ENCODE measurements at regions not wholly inside any gene's neighbourhood (a gene's known extent, or its start where the extent isn't known, plus 50 kb on each side); places are given as distances from the start of the nearest gene placed in this dataset.

GRCh38 chr7:88095-88926, 104.1 kb upstream of the FAM20C start:
- peak overlapping the region; percentile 70 for H3K27ac ChIP-seq (ENCODE audit: low read depth, low read length)
- DNase-seq (ENCODE audit: low read depth) (no peak), FAIRE-seq (no peak)
- H3K27me3 Mint-ChIP-seq (ENCODE audit: low read depth, unreplicated experiment), result peaks cover 63% of the 10 kb centered on the region
- peaks cover 6% of the 10 kb centered on the region for H3K79me2 ChIP-seq (ENCODE audit: insufficient read depth, low read length)
- H3K9me3 ChIP-seq (ENCODE audit: insufficient read depth, low read depth, low read length), result no peaks in the 10 kb centered on the region
- no peaks in the 10 kb centered on the region for H3K36me3 ChIP-seq (ENCODE audit: insufficient read depth, low read length)
- H3K4me3 Mint-ChIP-seq (ENCODE audit: unreplicated experiment), result no peak overlapping the region
- H3K4me1 ChIP-seq (ENCODE audit: insufficient read depth, low read length), result peaks cover 54% of the 10 kb centered on the region
- peaks cover 2% of the 10 kb centered on the region for H3K9me3 Mint-ChIP-seq (ENCODE audit: unreplicated experiment)
- peaks cover 20% of the 10 kb centered on the region for H3K4me1 Mint-ChIP-seq (ENCODE audit: low read depth, unreplicated experiment)
- no peak overlapping the region for H3K27ac Mint-ChIP-seq (ENCODE audit: unreplicated experiment)
- H4K20me1 ChIP-seq (ENCODE audit: insufficient read depth, low read length), result no peaks in the 10 kb centered on the region
- no peak overlapping the region for H2AFZ ChIP-seq (ENCODE audit: low read depth, low read length)
- no peaks in the 10 kb centered on the region for H3K27me3 ChIP-seq (ENCODE audit: insufficient read depth, low read length)
- TF ChIP-seq CTCF (IDR thresholded peaks at IDR 0.05; ENCODE audit: insufficient read depth, low read depth, low read length) (no peak), EZH2 (IDR thresholded peaks at IDR 0.05; ENCODE audit: insufficient read depth, low read length) (no peak)
- H3K4me3 ChIP-seq (ENCODE audit: insufficient read depth, low read depth, low read length), result peak overlapping the region; percentile 0
- H3K9ac ChIP-seq (ENCODE audit: low read length), result peak overlapping the region; percentile 38
- peaks cover 3% of the 10 kb centered on the region for H3K36me3 Mint-ChIP-seq (ENCODE audit: low read depth, unreplicated experiment)
- H3K4me2 ChIP-seq (ENCODE audit: low read length), result peak overlapping the region; percentile 69

DNA sequence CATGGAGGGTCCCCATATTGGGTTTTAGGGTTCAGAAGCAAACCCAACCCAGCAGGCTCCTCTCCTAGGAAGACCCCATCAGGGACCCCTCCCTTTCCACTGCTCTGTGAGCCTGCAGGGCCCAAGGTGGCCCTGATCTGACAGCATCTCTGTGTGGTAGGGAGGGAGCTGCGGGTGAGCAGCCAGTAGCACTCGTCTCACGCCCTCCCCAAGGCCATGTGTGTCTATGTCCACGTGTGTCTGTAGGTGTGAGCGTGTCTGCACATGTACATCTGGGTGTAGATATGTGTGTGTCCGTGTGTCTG, 103.5 kb upstream of the FAM20C start:
- FAIRE-seq, result no peak
- Mint-ChIP-seq H3K27me3 (ENCODE audit: low read depth, unreplicated experiment) (peaks cover 68% of the 10 kb centered on the region), H3K4me1 (ENCODE audit: low read depth, unreplicated experiment) (peaks cover 20% of the 10 kb centered on the region), H3K4me3 (ENCODE audit: unreplicated experiment) (no peak overlapping the region), H3K9me3 (ENCODE audit: unreplicated experiment) (peaks cover 2% of the 10 kb centered on the region), H3K27ac (ENCODE audit: unreplicated experiment) (no peak overlapping the region), H3K36me3 (ENCODE audit: low read depth, unreplicated experiment) (peaks cover 3% of the 10 kb centered on the region)
- no peak overlapping the region for H2AFZ ChIP-seq (ENCODE audit: low read depth, low read length)
- H3K27ac ChIP-seq (ENCODE audit: low read depth, low read length), result peak overlapping the region; percentile 70
- H3K4me3 ChIP-seq (ENCODE audit: insufficient read depth, low read depth, low read length), result peak overlapping the region; percentile 0
- H3K9ac ChIP-seq (ENCODE audit: low read length), result peak overlapping the region; percentile 38
- peak overlapping the region; percentile 69 for H3K4me2 ChIP-seq (ENCODE audit: low read length)
- H3K9me3 ChIP-seq (ENCODE audit: insufficient read depth, low read depth, low read length), result no peaks in the 10 kb centered on the region
- H3K4me1 ChIP-seq (ENCODE audit: insufficient read depth, low read length), result peaks cover 54% of the 10 kb centered on the region
- no peaks in the 10 kb centered on the region for H4K20me1 ChIP-seq (ENCODE audit: insufficient read depth, low read length)
- peaks cover 10% of the 10 kb centered on the region for H3K79me2 ChIP-seq (ENCODE audit: insufficient read depth, low read length)
- no peaks in the 10 kb centered on the region for H3K27me3 ChIP-seq (ENCODE audit: insufficient read depth, low read length)
- no peak for DNase-seq (ENCODE audit: low read depth)
- TF ChIP-seq EZH2 (IDR thresholded peaks at IDR 0.05; ENCODE audit: insufficient read depth, low read length), result no peak
- no peak for TF ChIP-seq CTCF (IDR thresholded peaks at IDR 0.05; ENCODE audit: insufficient read depth, low read depth, low read length)
- H3K36me3 ChIP-seq (ENCODE audit: insufficient read depth, low read length), result no peaks in the 10 kb centered on the region
